Left renal pelvis (tissue), 4 donors: ENCODE measurements at regions not wholly inside any gene's neighbourhood (a gene's known extent, or its start where the extent isn't known, plus 50 kb on each side); places are given as distances from the start of the nearest gene placed in this dataset.
"Not testable (repeated sequence)": the region's sequence is repeated elsewhere in the genome, so short reads cannot be mapped to it uniquely, and the experiment has no call there.

ENCODE experiments used
- DNase-seq, 4 donors: peaks; one replicate each; pipeline ENCODE4 v3.0.0-alpha.2; 2013; ENCODE audit warnings: low read depth in 4 of 4, low spot score in 3 of 4

GRCh38 chr14:51341338-51341737 lies 101.3 kb downstream of the TMX1 start:
- no peak for DNase-seq

GRCh38 chr14:51342226-51342625 lies 102.2 kb downstream of the TMX1 start:
- no peak for DNase-seq

- no peak for DNase-seq
These were observed 112.0 kb downstream of the TMX1 start for GRCh38 chr14:51351997-51352396.

GRCh38 chr14:51353901-51354300 lies 113.9 kb downstream of the TMX1 start:
- no peak for DNase-seq

GRCh38 chr14:51354846-51355245 lies 114.8 kb downstream of the TMX1 start:
- DNase-seq = no peak

GRCh38 chr14:51356381-51356780 lies 116.3 kb downstream of the TMX1 start:
- DNase-seq = no peak

DNA sequence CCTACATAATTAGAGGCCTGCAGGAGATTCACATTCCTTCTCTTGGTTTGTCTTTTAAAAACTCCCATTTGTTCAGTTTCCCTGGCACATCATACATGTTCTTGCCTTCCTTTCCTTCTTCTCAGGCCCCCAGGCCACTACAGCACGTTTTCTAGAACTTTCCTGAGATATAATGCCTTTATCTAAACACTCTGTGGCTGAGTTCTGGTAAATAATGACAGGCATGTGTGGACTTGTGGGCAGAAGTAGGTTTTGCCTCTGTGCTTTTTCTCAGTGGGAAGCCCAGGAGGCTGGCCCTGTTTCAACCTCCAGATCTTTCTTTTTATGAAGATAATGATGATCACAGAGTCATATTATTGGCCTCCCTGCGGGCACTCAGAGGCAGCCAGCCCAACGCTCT lies 117.2 kb downstream of the TMX1 start:
- no peak for DNase-seq

GRCh38 chr14:51360592-51360991 lies 120.5 kb downstream of the TMX1 start:
- no peak for DNase-seq

DNA sequence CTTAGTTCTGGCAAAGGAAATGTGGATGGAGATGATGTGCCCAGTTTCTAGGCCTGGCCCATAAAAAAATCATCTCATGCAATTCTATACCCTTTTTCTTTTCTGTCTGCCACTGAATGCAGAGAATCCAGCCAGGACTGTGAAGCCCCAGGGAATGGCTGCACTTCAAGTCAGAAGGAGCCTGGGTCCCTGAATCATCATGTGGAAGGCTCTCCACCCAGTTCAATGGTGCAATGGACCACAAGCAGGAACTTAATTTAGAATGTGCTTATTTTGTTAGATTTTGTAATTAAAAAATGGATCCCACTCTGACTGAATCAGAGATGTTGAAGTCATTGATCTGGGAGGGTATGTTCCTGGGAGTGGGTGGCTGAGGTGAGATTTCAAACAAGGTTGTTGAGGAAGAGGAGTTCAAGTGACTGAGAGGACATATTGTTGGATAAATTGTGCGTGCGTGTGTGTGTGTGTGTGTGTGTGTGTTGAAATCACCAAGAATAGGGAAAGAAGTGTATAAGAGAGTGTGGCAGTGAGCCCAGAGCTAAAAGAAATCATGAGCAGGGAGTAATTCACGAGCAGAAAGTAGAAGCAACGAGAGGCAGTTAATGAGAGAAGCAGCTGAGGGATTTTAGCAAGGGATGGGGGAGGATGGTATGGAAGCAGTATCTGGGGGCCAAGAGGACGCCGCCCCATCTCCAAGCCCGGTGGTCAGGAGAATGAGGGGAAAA lies 125.4 kb downstream of the TMX1 start:
- DNase-seq = no peak

- not testable (repeated sequence) for DNase-seq
These were observed 126.4 kb downstream of the TMX1 start for GRCh38 chr14:51366460-51366859.

DNA sequence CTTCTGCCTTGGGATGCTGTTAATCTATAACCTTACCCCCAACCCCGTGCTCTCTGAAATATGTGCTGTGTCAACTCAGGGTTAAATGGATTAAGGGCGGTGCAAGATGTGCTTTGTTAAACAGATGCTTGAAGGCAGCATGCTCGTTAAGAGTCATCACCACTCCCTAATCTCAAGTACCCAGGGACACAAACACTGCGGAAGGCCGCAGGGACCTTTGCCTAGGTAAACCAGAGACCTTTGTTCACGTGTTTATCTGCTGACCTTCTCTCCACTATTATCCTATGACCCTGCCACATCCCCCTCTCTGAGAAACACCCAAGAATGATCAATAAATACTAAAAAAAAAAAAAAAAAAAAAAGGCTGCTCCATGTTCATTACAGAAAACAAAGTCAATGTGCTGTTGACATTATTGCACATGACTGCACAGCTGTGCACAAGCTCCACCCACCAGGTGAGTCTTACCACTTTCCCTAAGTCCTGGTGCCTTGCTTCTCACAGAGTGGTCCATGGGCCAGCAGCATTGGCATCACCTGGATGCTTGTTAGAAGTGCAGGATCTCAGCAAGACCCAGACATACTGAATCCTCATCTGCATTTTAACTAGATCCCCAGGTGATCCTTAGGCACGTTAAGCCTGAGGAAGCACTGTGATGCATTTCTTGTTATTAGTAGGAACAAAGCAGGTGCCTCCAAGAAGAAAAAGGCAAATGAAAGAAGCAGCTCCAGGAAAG lies 127.0 kb downstream of the TMX1 start:
- not testable (repeated sequence) for DNase-seq

DNA sequence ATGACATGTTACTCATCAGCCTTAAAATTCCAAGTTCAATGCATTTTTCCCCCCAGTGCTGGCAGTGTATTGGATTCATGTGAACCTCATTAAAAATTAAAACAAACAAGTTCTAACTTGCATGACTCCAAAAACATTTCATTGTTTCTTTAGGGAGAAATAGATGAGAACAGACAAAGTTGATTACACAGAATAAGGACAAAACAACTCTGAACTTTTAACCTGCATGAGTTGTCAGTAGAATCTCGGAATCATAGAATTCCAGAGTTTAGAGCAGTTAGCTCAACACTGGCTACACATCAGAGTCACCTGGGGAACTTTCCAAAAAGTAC lies 127.5 kb downstream of the TMX1 start:
- no peak for DNase-seq

DNA sequence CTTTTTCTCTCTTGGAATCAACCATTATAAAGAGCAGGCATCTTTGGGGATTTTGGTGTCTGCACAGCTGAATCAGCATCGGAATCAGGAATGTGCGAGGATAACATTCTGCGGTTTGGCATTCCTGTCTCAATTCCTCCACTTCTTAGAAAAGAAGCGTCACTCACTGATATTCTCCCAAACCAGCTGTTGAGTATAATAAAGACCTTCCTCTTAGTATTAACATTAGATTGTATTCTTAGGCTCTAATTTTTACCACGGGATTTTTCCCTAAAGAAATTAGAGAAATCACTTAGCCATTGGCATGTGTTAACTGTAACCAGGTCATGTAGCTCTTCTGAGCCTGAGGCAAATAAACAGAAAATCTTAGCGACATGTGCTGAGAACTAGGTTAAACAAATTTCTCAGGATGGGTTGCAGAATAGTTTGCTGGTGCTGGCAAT lies 128.7 kb downstream of the TMX1 start:
- no peak for DNase-seq

DNA sequence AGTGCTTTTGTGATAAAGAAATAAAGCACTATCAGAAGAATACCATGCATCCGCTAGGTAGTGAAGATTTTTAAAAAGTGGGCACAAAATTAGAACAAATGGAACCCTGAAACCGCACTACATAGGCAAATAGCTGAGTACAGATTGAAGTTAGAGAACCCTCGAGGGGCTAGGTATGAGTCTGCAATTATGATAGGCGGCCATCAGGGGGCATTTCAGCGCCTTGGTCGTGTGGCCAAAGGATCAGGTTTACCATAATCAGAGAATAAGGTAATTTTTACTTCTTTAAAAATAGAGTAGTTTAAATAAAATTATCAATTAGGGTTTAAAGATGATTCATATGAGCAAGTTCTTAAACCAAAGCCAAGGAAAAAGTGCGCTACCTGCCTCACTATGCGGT lies 129.8 kb downstream of the TMX1 start:
- no peak for DNase-seq

DNA sequence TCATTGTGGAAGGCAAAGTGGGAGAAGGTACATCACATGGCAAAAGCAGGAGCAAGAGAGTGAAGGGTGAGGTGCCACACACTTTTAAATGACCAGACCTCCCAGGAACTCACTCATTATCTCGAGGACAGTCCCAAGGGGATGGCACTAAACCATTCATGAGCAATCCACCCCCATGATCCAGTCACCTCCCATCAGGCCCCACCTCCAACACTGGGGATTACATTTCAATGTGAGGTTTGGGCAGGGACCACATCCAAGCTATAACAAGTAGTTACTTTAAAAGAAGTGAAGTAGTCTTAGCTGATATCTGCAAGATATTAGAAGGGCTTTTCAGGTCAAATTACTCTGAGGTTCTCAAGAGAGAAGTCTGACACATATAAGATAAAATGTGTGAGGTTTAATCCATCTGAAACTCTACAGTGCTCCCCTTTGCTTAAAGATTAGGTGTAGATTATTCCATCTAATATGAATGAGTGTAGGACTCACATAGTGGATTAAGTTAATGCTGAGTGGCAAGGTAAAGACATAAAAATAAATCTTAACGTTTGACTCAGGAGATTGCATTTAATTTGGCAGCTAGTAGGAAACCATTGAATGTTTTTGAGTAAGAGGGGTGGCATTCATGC lies 130.8 kb downstream of the TMX1 start:
- DNase-seq = no peak

DNA sequence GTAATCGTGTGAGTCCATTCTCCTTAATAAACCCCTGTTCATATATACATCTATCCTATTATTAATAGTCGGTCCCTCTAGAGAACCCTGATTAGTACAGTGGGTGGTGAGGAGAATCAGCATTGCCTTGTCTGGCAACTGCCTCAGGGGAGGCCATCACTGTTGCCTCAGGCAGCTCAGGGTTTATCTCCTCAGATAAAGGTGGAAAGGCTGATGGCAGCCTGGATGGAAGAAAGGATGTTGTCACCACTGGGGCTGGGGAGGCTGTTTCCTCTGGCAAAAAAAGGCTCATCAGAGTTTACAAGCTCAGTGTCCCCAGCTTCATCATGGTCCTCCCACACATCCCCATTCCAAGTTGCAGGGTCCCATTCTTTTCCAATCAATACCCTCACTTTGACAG lies 137.1 kb downstream of the TMX1 start:
- DNase-seq = not testable (repeated sequence)

DNA sequence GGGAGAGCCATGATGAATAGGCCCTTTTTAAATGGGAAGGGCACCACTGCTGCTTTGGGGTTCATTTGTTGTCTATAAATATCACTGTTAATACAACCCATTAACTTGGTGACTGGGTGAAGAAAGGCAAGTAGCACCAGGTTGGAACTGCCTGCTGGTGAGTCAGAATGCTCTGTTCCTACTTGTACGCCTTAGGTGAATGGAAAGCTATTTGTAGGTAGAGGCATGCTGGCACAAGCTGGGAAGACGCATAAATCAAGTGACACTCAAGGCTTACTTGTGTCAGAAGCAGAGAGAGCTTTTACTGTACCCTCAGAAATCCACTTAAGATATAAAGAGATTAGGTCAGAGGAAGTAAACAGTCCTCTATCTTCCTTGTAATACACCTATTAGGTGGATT lies 142.5 kb downstream of the TMX1 start:
- DNase-seq = no peak

GRCh38 chr14:51386411-51386810 lies 146.4 kb downstream of the TMX1 start:
- DNase-seq = no peak

- no peak for DNase-seq
These were observed 147.1 kb downstream of the TMX1 start for GRCh38 chr14:51386983-51387735.

DNA sequence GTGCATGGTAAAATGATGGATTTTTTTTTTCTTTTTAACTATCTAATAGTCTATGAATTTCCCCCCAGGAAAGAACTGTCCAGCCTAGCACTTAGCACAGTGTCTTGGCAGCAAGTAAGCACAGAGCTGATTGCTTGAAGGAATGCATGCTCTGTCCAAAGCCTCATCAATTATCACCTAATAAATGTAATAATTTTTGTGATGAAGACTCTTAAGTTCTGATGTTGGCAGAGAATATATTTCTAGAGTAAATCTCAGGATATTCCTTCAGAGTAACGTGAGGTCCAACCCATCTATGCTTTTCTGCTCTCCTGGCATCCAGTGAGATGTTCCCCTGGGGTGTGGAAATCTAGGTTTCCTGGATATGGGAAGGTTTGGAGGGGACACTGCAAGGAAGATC lies 152.4 kb downstream of the TMX1 start:
- DNase-seq = no peak

GRCh38 chr14:51394384-51394783 lies 154.3 kb downstream of the TMX1 start:
- no peak for DNase-seq
